IMR-90 (cell line): ENCODE measurements at regions not wholly inside any gene's neighbourhood (a gene's known extent, or its start where the extent isn't known, plus 50 kb on each side); places are given as distances from the start of the nearest gene placed in this dataset.

Source experiments
- ATAC-seq: fragments of 200-7000 bp; cut with Tn5 transposase; 2 replicates; pipeline ENCODE4 v1.9.1; 2020; ENCODE audit warnings: low read depth, mild to moderate bottlenecking, moderate library complexity
- BruUV-seq: library from RNA; stranded (reverse); fragments of 400-500 nt; replicated peaks from 2 replicates; lab custom pipeline; 2021; lab: Mats Ljungman, UMichigan
- CTCF ChIA-PET: fragments of 300-600 bp; formaldehyde crosslinking; extraction: SDS; loops from one replicate; lab custom pipeline; 2021; ENCODE audit warnings: antibody characterized with exemption; lab: Yijun Ruan, JAX
- POLR2A ChIA-PET: fragments of 300-600 bp; sonication (Branson Sonifier 250); formaldehyde crosslinking; loops from one replicate; lab custom pipeline; 2022; ENCODE audit warnings: antibody characterized with exemption; ENCODE audit not compliant: unreplicated experiment; lab: Charles Lee
- DNase-seq: peaks from one replicate; pipeline ENCODE4 v3.0.0; 2013
- H2AFZ ChIP-seq: replicated peaks from 2 replicates; pipeline ENCODE3; 2013; ENCODE audit warnings: low read length, mild to moderate bottlenecking; ENCODE audit not compliant: poor library complexity
- H2AK5ac ChIP-seq: 2 replicates; pipeline ENCODE4 v1.6.1; 2013; ENCODE audit warnings: low read depth, low read length, inconsistent platforms
- H2AK9ac ChIP-seq: replicated peaks from 2 replicates; pipeline ENCODE3; 2013; ENCODE audit warnings: mild to moderate bottlenecking, low read depth, low read length, moderate library complexity; ENCODE audit not compliant: poor library complexity
- H2BK120ac ChIP-seq: 2 replicates; pipeline ENCODE4 v1.6.1; 2013; ENCODE audit warnings: low read depth, low read length, inconsistent platforms
- H2BK15ac ChIP-seq: 3 replicates; pipeline ENCODE4 v1.6.1; 2013; ENCODE audit warnings: low read depth, low read length, inconsistent platforms
- H2BK20ac ChIP-seq: 2 replicates; pipeline ENCODE4 v1.6.1; 2013; ENCODE audit warnings: low read depth, mild to moderate bottlenecking, inconsistent platforms, low read length, moderate library complexity
- H2BK5ac ChIP-seq: 2 replicates; pipeline ENCODE4 v1.6.1; 2013; ENCODE audit warnings: mild to moderate bottlenecking, low read depth, low read length, inconsistent platforms; ENCODE audit not compliant: poor library complexity, severe bottlenecking
- H3K14ac ChIP-seq: replicated peaks from 2 replicates; pipeline ENCODE4 v1.6.1; 2013; ENCODE audit warnings: low read depth, low read length, inconsistent platforms
- H3K18ac ChIP-seq: 2 replicates; pipeline ENCODE4 v1.6.1; 2013; ENCODE audit warnings: low read depth, low read length, control low read depth
- H3K23ac ChIP-seq: 2 replicates; pipeline ENCODE4 v1.6.1; 2013; ENCODE audit warnings: low read depth, low read length, inconsistent platforms
- H3K27ac ChIP-seq: 2 replicates; pipeline ENCODE4 v1.5.1; 2013; ENCODE audit warnings: mild to moderate bottlenecking, control low read depth, low read length; ENCODE audit not compliant: insufficient read depth
- H3K27me3 ChIP-seq: 2 replicates; pipeline ENCODE4 v1.6.1; 2013; ENCODE audit warnings: low read length; ENCODE audit not compliant: control insufficient read depth, insufficient read depth
- H3K36me3 ChIP-seq: 2 replicates; pipeline ENCODE4 v1.6.1; 2013; ENCODE audit warnings: low read length, mixed read lengths; ENCODE audit not compliant: control insufficient read depth, insufficient read depth
- H3K4ac ChIP-seq: 2 replicates; pipeline ENCODE4 v1.6.1; 2013; ENCODE audit warnings: low read depth, low read length, inconsistent platforms
- H3K4me1 ChIP-seq: 2 replicates; pipeline ENCODE4 v1.6.1; 2013; ENCODE audit warnings: low read length, mixed read lengths; ENCODE audit not compliant: control insufficient read depth, insufficient read depth
- H3K4me2 ChIP-seq: 2 replicates; pipeline ENCODE4 v1.6.1; 2013; ENCODE audit warnings: low read depth, mild to moderate bottlenecking, control low read depth, low read length, moderate library complexity
- H3K4me3 ChIP-seq: 2 replicates; pipeline ENCODE4 v1.5.1; 2013; ENCODE audit warnings: low read depth, mild to moderate bottlenecking, control low read depth, low read length, moderate library complexity; ENCODE audit not compliant: insufficient read depth
- H3K56ac ChIP-seq: 2 replicates; pipeline ENCODE4 v1.6.1; 2013; ENCODE audit warnings: low read length, inconsistent platforms; ENCODE audit not compliant: insufficient read depth; ENCODE audit errors: extremely low read depth
- H3K79me1 ChIP-seq, 2 experiments: 2 replicates each; pipeline ENCODE4 v1.6.1; 2013; ENCODE audit warnings: low read length in 2 of 2, inconsistent platforms in 1 of 2, low read depth in 1 of 2
- H3K9ac ChIP-seq: 2 replicates; pipeline ENCODE4 v1.6.1; 2013; ENCODE audit warnings: low read depth, low read length, control low read depth
- H3K9me1 ChIP-seq: 2 replicates; pipeline ENCODE4 v1.6.1; 2013; ENCODE audit warnings: low read length, inconsistent platforms; ENCODE audit not compliant: insufficient read depth
- H3K9me3 ChIP-seq: 2 replicates; pipeline ENCODE4 v1.6.1; 2013; ENCODE audit warnings: low read length; ENCODE audit not compliant: control insufficient read depth, insufficient read depth
- H4K20me1 ChIP-seq: 2 replicates; pipeline ENCODE4 v1.6.1; 2013; ENCODE audit warnings: low read length, inconsistent platforms; ENCODE audit not compliant: insufficient read depth
- H4K5ac ChIP-seq: 2 replicates; pipeline ENCODE4 v1.6.1; 2013; ENCODE audit warnings: mild to moderate bottlenecking, low read depth, low read length, control low read depth
- H4K8ac ChIP-seq, 2 experiments: 2 replicates each; pipeline ENCODE4 v1.6.1; 2013; ENCODE audit warnings: low read depth in 2 of 2, low read length in 2 of 2, control low read depth in 1 of 2, inconsistent platforms in 1 of 2
- H4K91ac ChIP-seq: 2 replicates; pipeline ENCODE4 v1.6.1; 2013; ENCODE audit warnings: low read depth, low read length, inconsistent platforms; ENCODE audit not compliant: insufficient read depth
- BHLHE40 ChIP-seq: fragments of 150-350 bp; IDR thresholded peaks from 2 replicates; pipeline ENCODE4 v1.6.1; 2016; ENCODE audit warnings: mild to moderate bottlenecking, low read depth, low read length
- CEBPB ChIP-seq: IDR thresholded peaks from 2 replicates; pipeline ENCODE4 v1.6.1; 2012; ENCODE audit warnings: low read depth, low read length, improper control_type of control experiment
- CHD1 ChIP-seq: IDR thresholded peaks from 2 replicates; pipeline ENCODE4 v1.6.1; 2012; ENCODE audit warnings: low read depth, low read length, improper control_type of control experiment
- CTCF ChIP-seq: conservative IDR thresholded peaks from 2 replicates; pipeline ENCODE4 v1.5.1; 2012; ENCODE audit warnings: mild to moderate bottlenecking, low read depth, low read length, improper control_type of control experiment
- ELK1 ChIP-seq: fragments of 150-350 bp; IDR thresholded peaks from 2 replicates; pipeline ENCODE4 v1.6.1; 2016; ENCODE audit warnings: low read depth, mild to moderate bottlenecking, low read length, moderate library complexity, borderline replicate concordance
- FOS ChIP-seq: fragments of 150-350 bp; IDR thresholded peaks from 2 replicates; pipeline ENCODE4 v1.6.1; 2016; ENCODE audit warnings: low read depth, low read length
- MAFK ChIP-seq: IDR thresholded peaks from 2 replicates; pipeline ENCODE4 v1.6.1; 2012; ENCODE audit warnings: low read depth, low read length, improper control_type of control experiment
- MAZ ChIP-seq: IDR thresholded peaks from 2 replicates; pipeline ENCODE4 v1.6.1; 2012; ENCODE audit warnings: low read depth, mild to moderate bottlenecking, low read length, improper control_type of control experiment, moderate library complexity, borderline replicate concordance
- MXI1 ChIP-seq: IDR thresholded peaks from 2 replicates; pipeline ENCODE4 v1.6.1; 2012; ENCODE audit warnings: low read depth, mild to moderate bottlenecking, low read length, moderate library complexity, borderline replicate concordance
- NFE2L2 ChIP-seq: fragments of 150-350 bp; IDR thresholded peaks from 2 replicates; pipeline ENCODE4 v1.6.1; 2016; ENCODE audit warnings: low read depth, mild to moderate bottlenecking, low read length
- POLR2A ChIP-seq: IDR thresholded peaks from 2 replicates; pipeline ENCODE4 v1.6.1; 2012; ENCODE audit warnings: mild to moderate bottlenecking, low read depth, low read length
- RAD21 ChIP-seq: IDR thresholded peaks from 2 replicates; pipeline ENCODE4 v1.6.1; 2012; ENCODE audit warnings: low read length, improper control_type of control experiment
- RCOR1 ChIP-seq: IDR thresholded peaks from 2 replicates; pipeline ENCODE4 v1.6.1; 2012; ENCODE audit warnings: mild to moderate bottlenecking, low read length, improper control_type of control experiment; ENCODE audit not compliant: insufficient replicate concordance
- RFX5 ChIP-seq: IDR thresholded peaks from 2 replicates; pipeline ENCODE4 v1.8.0; 2012; ENCODE audit warnings: low read depth, mild to moderate bottlenecking, low read length, moderate library complexity
- SMC3 ChIP-seq: fragments of 150-350 bp; IDR thresholded peaks from 2 replicates; pipeline ENCODE4 v1.6.1; 2016; ENCODE audit warnings: low read depth, mild to moderate bottlenecking, antibody characterized with exemption, low read length, moderate library complexity
- USF2 ChIP-seq: fragments of 150-350 bp; IDR thresholded peaks from 2 replicates; pipeline ENCODE4 v1.6.1; 2017; ENCODE audit warnings: mild to moderate bottlenecking, antibody characterized with exemption, low read length, low read depth
- WGBS, 2 experiments: methylation state at CpG; one replicate each; pipeline versions ENCODE4 v1.1.5 to v1.1.7; 2013; ENCODE audit warnings: missing lambda C conversion rate in 2 of 2; ENCODE audit not compliant: insufficient read length in 1 of 2; ENCODE audit errors: extremely low coverage in 2 of 2; 5-methylcytosine and 5-hydroxymethylcytosine counted together
- dilution Hi-C: fragments of 300-500 bp; cut with HindIII; formaldehyde crosslinking; loops from one replicate; pipeline ENCODE4 v1.14.3; 2018; ENCODE audit warnings: low sequenced_read_pairs; ENCODE audit not compliant: unreplicated experiment
- in situ Hi-C: fragments of 300-500 bp; cut with MboI; formaldehyde crosslinking; loops from 3 replicates; pipeline ENCODE4 v1.14.3; 2019; ENCODE audit warnings: low sequenced_read_pairs, inconsistent platforms, mixed read lengths
- intact Hi-C: fragments of 100-400 bp; cut with micrococcal nuclease; formaldehyde crosslinking; loops from 2 replicates; pipeline ENCODE4 v1.10.0; 2022

GRCh38 chr10:128998101-128998805 is 468.8 kb upstream of the MGMT start:
- no peak overlapping the region for H2AK5ac ChIP-seq
- ATAC-seq = no peak
- H4K91ac ChIP-seq = no peak overlapping the region
- H3K4me1 ChIP-seq = no peaks in the 10 kb centered on the region
- no peaks in the 10 kb centered on the region for H3K27me3 ChIP-seq
- in situ Hi-C loops = no loop called here
- CTCF ChIA-PET = no interaction called here
- no peak overlapping the region for H2BK20ac ChIP-seq
- H3K79me1 ChIP-seq = no peaks in the 10 kb centered on the region
- no peak overlapping the region for H3K14ac ChIP-seq
- H2BK5ac ChIP-seq = no peak overlapping the region
- no peak overlapping the region for H3K56ac ChIP-seq
- no peaks in the 10 kb centered on the region for H3K36me3 ChIP-seq
- H3K23ac ChIP-seq = no peak overlapping the region
- DNase-seq = no peak
- no peak overlapping the region for H3K4me2 ChIP-seq
- no peak overlapping the region for H4K8ac ChIP-seq
- POLR2A ChIA-PET = no interaction called here
- TF ChIP-seq MAZ = no peak
- TF ChIP-seq RAD21 = no peak
- TF ChIP-seq MAFK = no peak
- no peak for TF ChIP-seq FOS
- TF ChIP-seq NFE2L2 = no peak
- TF ChIP-seq POLR2A = no peak
- no peak for TF ChIP-seq CHD1
- TF ChIP-seq USF2 = no peak
- no peak for TF ChIP-seq ELK1
- TF ChIP-seq CTCF = no peak
- no peak for TF ChIP-seq SMC3
- no peak for TF ChIP-seq BHLHE40
- no peak for TF ChIP-seq RFX5
- no peak for TF ChIP-seq RCOR1
- no peak for TF ChIP-seq CEBPB
- TF ChIP-seq MXI1 = no peak
- H3K4ac ChIP-seq = no peak overlapping the region
- BruUV-seq = no TSS peak
- H3K9me3 ChIP-seq = peaks cover 17% of the 10 kb centered on the region
- WGBS, 2 experiments = 70% methylated on average over 2 of the region's 10 CpGs; no CpG with 5 or more reads in 1 of the 2 experiments
- no peak overlapping the region for H3K4me3 ChIP-seq
- no peak overlapping the region for H4K5ac ChIP-seq
- H3K27ac ChIP-seq = no peak overlapping the region
- H3K9me1 ChIP-seq = no peaks in the 10 kb centered on the region
- H2BK120ac ChIP-seq = no peak overlapping the region
- H4K20me1 ChIP-seq = no peaks in the 10 kb centered on the region
- H3K9ac ChIP-seq = no peak overlapping the region
- intact Hi-C loops = no loop called here
- dilution Hi-C loops = no loop called here
- no peak overlapping the region for H2BK15ac ChIP-seq
- H3K18ac ChIP-seq = no peak overlapping the region
- no peak overlapping the region for H2AFZ ChIP-seq
- H2AK9ac ChIP-seq = no peak overlapping the region
